Thoracic aorta (tissue), 2 donors: ENCODE measurements at regions not wholly inside any gene's neighbourhood (a gene's known extent, or its start where the extent isn't known, plus 50 kb on each side); places are given as distances from the start of the nearest gene placed in this dataset.

Experiments
- ATAC-seq: fragments of 150-250 bp; one replicate; pipeline ENCODE4 v1.8.0; 2017; ENCODE audit warnings: low read depth; ENCODE audit not compliant: insufficient number of reproducible peaks, low FRiP score
- DNase-seq: peaks from one replicate; pipeline ENCODE4 v3.0.0-alpha.2; 2020; ENCODE audit warnings: low spot score
- H3K27ac ChIP-seq, 2 donors: fragments of 200-600 bp; sonication (generic); 1 replicate in 1 of 2; 2 replicates in 1 of 2; pipeline ENCODE4 v1.5.1; 2016; ENCODE audit warnings: mild to moderate bottlenecking in 2 of 2, moderate library complexity in 2 of 2
- H3K27me3 ChIP-seq: fragments of 200-600 bp; sonication (generic); replicated peaks from 2 replicates; pipeline ENCODE4 v1.6.0; 2016; ENCODE audit warnings: mild to moderate bottlenecking; ENCODE audit not compliant: insufficient read depth
- H3K36me3 ChIP-seq: fragments of 200-600 bp; sonication (generic); one replicate; pipeline ENCODE4 v1.5.1; 2016
- H3K4me1 ChIP-seq, 2 donors: fragments of 200-600 bp; sonication (generic); 1 replicate in 1 of 2; 2 replicates in 1 of 2; pipeline versions ENCODE4 v1.5.1 to v1.6.0; 2016; ENCODE audit warnings: low read depth in 2 of 2, mild to moderate bottlenecking in 1 of 2; ENCODE audit not compliant: control insufficient read depth in 1 of 2
- H3K4me3 ChIP-seq: fragments of 200-600 bp; sonication (generic); 2 replicates; pipeline ENCODE4 v1.5.1; 2016; ENCODE audit warnings: mild to moderate bottlenecking
- H3K9me3 ChIP-seq: fragments of 200-600 bp; sonication (generic); 2 replicates; pipeline ENCODE4 v1.5.1; 2016
- CTCF ChIP-seq: fragments of 200-600 bp; sonication (generic); IDR thresholded peaks from one replicate; pipeline ENCODE4 v1.5.1; 2019; ENCODE audit warnings: antibody characterized with exemption

- ATAC-seq (no peak), DNase-seq (no peak)
- Histone ChIP-seq H3K4me1 (peaks cover 7 to 26% of the 10 kb centered on the region in 2 donors), H3K9me3 (no peaks in the 10 kb centered on the region), H3K27me3 (no peaks in the 10 kb centered on the region), H3K4me3 (no peak overlapping the region), H3K27ac (no peak overlapping the region), H3K36me3 (no peaks in the 10 kb centered on the region)
- no peak for TF ChIP-seq CTCF
Measured at GRCh38 chr2:217189747-217190146, 329.9 kb upstream of the TNP1 start.

GRCh38 chr2:217189131-217189530, 329.3 kb upstream of the TNP1 start:
- no peak for TF ChIP-seq CTCF
- DNase-seq: no peak
- Histone ChIP-seq H3K36me3 (no peaks in the 10 kb centered on the region), H3K4me1 (peaks cover 8 to 28% of the 10 kb centered on the region in 2 donors), H3K27me3 (no peaks in the 10 kb centered on the region), H3K4me3 (no peak overlapping the region), H3K9me3 (no peaks in the 10 kb centered on the region), H3K27ac (no peak overlapping the region)
- no peak for ATAC-seq

- no peak for ATAC-seq
- H3K36me3 ChIP-seq: no peaks in the 10 kb centered on the region
- no peak for DNase-seq
- H3K27ac ChIP-seq: peak overlapping the region; percentile 52 to 82
- H3K27me3 ChIP-seq: no peaks in the 10 kb centered on the region
- no peaks in the 10 kb centered on the region for H3K9me3 ChIP-seq
- peaks cover 30 to 53% of the 10 kb centered on the region in 2 donors for H3K4me1 ChIP-seq
- no peak overlapping the region for H3K4me3 ChIP-seq
- TF ChIP-seq CTCF: no peak
Measured at GRCh38 chr2:217186668-217187159, 326.9 kb upstream of the TNP1 start.

- peak overlapping the region; percentile 14 for H3K4me3 ChIP-seq
- no peaks in the 10 kb centered on the region for H3K36me3 ChIP-seq
- no peak for TF ChIP-seq CTCF
- DNase-seq: peak; percentile 10
- H3K27ac ChIP-seq: peak overlapping the region; percentile 52 to 82
- ATAC-seq: no peak
- H3K4me1 ChIP-seq: peaks cover 30 to 56% of the 10 kb centered on the region in 2 donors
- no peaks in the 10 kb centered on the region for H3K9me3 ChIP-seq
- no peaks in the 10 kb centered on the region for H3K27me3 ChIP-seq
Measured at GRCh38 chr2:217186152-217186551, 326.3 kb upstream of the TNP1 start.

DNA sequence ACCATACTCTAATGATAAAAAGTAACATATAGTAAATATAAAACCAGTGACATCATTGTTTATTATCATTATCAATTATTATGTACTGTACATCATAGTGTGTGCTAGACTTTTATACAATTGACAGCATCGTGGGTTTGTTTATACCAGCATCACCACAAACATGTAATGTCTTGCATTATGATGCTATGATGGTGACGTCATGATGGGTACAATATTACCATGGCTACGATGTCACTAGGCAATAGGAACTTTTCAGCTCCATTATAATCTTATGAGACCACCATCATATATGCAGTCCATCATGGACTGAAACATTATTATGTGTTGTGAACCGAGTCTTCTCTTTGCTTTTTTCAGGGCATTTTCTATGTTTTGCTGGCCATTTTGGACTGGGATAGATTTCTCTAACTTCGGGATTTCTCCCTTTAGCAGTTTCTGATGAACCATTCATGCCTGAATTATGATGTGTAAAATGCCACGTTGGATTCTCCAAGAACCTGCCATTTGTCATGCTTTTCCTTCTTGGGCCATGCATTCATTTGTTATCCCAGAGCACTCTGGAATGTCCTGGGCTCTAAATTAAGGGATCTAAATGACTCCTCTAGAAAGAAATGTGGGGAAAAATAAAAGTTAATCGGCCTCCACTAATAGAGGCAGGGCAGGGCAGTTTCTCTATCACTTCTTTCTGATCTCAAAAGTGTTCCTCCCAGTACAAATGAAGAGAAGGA, 325.6 kb upstream of the TNP1 start:
- Histone ChIP-seq H3K27ac (peak overlapping the region; percentile 52 to 82), H3K4me1 (peaks cover 30 to 56% of the 10 kb centered on the region in 2 donors), H3K36me3 (no peaks in the 10 kb centered on the region), H3K9me3 (no peaks in the 10 kb centered on the region), H3K27me3 (no peaks in the 10 kb centered on the region), H3K4me3 (peak overlapping the region; percentile 14)
- ATAC-seq (peak; percentile 57), DNase-seq (no peak)
- TF ChIP-seq CTCF: no peak
